HFF-Myc (cell line): ENCODE measurements at regions not wholly inside any gene's neighbourhood (a gene's known extent, or its start where the extent isn't known, plus 50 kb on each side); places are given as distances from the start of the nearest gene placed in this dataset.
"Not testable (repeated sequence)": the region's sequence is repeated elsewhere in the genome, so short reads cannot be mapped to it uniquely, and the experiment has no call there.

Experiments
- DNase-seq: peaks from one replicate; pipeline ENCODE4 v3.0.0-alpha.2; 2011; ENCODE audit warnings: low read depth; ENCODE audit errors: extremely low read depth
- H3K4me3 ChIP-seq: replicated peaks from 2 replicates; pipeline ENCODE4 v1.5.1; 2011; ENCODE audit warnings: low read depth, mild to moderate bottlenecking, control low read depth, low read length
- TF ChIP-seq, protein P1 (sequence below): IDR thresholded peaks from 2 replicates; pipeline ENCODE4 v1.5.1; 2012; ENCODE audit warnings: mild to moderate bottlenecking, low read depth, low read length, control low read depth; ENCODE audit errors: missing control alignments

- TF ChIP-seq, protein P1, sequence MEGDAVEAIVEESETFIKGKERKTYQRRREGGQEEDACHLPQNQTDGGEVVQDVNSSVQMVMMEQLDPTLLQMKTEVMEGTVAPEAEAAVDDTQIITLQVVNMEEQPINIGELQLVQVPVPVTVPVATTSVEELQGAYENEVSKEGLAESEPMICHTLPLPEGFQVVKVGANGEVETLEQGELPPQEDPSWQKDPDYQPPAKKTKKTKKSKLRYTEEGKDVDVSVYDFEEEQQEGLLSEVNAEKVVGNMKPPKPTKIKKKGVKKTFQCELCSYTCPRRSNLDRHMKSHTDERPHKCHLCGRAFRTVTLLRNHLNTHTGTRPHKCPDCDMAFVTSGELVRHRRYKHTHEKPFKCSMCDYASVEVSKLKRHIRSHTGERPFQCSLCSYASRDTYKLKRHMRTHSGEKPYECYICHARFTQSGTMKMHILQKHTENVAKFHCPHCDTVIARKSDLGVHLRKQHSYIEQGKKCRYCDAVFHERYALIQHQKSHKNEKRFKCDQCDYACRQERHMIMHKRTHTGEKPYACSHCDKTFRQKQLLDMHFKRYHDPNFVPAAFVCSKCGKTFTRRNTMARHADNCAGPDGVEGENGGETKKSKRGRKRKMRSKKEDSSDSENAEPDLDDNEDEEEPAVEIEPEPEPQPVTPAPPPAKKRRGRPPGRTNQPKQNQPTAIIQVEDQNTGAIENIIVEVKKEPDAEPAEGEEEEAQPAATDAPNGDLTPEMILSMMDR, result peak; percentile 46
- no peak for DNase-seq
- H3K4me3 ChIP-seq, result no peak overlapping the region
These were observed 158.4 kb downstream of the GPX5 start for GRCh38 chr6:28683945-28684538.

- DNase-seq, H3K4me3 ChIP-seq: not testable (repeated sequence)
These were observed 160.3 kb downstream of the GPX5 start for GRCh38 chr6:28685960-28686359.

DNA sequence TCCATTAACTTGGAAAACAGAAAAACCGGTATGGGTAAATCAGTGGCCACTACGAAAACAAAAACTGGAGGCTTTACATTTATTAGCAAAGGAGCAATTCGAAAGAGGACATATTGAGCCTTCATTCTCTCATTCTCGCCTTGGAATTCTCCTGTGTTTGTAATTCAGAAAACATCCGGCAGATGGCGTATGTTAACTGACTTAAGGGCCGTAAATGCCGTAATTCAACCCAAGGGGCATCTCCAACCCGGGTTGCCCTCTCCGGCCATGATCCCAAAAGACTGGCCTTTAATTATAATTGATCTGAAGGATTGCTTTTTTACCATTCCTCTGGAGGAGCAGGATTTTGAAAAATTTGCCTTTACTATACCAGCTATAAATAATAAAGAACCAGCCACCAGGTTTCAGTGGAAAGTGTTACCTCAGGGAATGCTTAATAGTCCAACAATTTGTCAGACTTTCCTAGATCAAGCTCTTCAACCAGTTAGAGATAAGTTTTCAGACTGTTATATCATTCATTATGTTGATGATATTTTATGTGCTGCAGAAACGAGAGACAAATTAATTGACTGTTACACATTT lies 160.9 kb downstream of the GPX5 start:
- TF ChIP-seq, protein P1, result peak; percentile 48
- not testable (repeated sequence) for H3K4me3 ChIP-seq
- peak; percentile 52 for DNase-seq

DNA sequence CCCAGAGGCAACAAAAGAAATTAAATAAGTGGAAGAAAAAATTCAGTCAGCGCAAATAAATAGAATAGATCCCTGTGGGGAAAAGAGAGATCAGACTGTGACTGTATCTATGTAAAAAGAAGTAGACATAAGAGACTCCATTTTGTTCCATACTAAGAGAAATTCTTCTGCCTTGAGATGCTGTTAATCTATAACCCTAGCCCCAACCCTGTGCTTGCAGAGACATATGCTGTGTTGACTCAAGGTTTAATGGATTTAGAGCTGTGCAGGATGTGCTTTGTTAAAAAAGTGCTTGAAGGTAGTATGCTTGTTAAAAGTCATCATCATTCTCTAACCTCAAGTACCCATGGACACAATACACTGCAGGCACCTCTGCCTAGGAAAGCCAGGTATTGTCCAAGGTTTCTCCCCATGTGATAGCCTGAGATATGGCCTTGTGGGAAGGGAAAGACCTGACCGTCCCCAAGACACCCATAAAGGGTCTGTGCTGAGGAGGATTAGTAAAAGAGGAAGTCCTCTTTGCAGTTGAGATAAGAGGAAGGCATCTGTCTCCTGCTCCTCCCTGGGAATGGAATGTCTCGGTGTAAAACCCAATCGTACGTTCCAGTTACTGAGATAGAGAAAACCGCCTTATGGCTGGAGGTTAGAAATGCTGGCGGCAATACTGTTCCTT lies 161.8 kb downstream of the GPX5 start:
- DNase-seq, H3K4me3 ChIP-seq: not testable (repeated sequence)

- not testable (repeated sequence) for H3K4me3 ChIP-seq, DNase-seq
These were observed 166.3 kb downstream of the GPX5 start for GRCh38 chr6:28691991-28692390.

- TF ChIP-seq, protein P1, result no peak
- H3K4me3 ChIP-seq, result no peak overlapping the region
- no peak for DNase-seq
These were observed 167.5 kb downstream of the GPX5 start for GRCh38 chr6:28693033-28693750.

DNA sequence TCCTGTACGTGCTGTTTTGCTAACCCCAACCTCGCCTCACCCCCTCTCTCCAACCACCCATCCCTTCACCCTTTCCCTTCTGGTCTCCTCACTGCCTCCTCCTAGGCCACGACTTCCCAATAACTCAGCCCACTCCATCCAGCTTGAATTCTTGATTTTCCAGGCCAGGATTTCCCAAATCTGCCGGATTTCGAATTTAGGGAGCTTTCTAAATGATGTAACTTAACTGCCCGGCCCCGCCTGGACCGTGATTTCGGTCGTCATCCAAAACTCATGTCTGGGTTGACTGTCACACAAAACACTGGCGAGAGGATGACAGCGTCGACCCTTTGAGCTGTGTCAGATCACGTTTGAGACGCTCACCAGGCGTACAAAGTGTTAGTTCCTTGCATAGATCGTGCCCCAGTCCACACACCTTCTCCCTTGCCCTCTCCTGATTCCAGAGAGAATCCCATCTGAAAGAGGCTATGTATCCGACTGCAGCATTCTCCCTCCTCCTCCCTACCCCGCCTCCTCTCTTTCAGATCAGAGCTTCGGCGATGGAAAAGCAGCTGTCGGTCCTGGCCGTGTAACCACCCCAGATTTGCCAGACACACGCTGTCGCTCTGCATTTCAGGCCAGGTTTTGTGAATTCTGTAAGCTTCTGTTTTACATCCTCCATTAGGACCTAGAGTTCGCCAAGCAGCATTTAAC lies 168.2 kb downstream of the GPX5 start:
- no peak for DNase-seq
- no peak overlapping the region for H3K4me3 ChIP-seq
- TF ChIP-seq, protein P1, result no peak

DNA sequence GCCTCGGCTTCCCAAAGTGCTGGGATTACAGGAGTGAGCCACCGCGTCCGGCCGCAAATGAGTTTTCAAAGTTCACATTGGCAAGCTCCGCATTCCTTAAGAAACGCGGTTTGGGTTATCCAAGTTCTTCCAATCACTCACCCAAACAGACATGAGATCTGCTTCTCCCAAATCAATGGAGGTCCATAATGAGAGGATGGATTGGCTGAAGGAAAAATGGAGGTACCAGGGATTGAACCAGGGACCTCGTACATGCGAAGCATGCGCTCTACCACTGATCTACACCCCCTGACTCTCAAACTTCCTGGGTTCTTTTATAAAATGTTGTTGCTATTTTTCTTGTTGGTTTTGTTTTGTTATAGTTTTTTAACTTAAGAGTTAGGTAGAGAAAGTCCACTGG lies 170.0 kb downstream of the GPX5 start:
- TF ChIP-seq, protein P1, result no peak
- DNase-seq, result no peak
- H3K4me3 ChIP-seq, result peak overlapping the region; percentile 40
